T-helper 2 cell treated with Interferon-gamma antibody and Interleukin-4, amounts not matched to agents 5 μg/mL and 100 μg/mL, for 36 hours (primary cell): ENCODE measurements at regions not wholly inside any gene's neighbourhood (a gene's known extent, or its start where the extent isn't known, plus 50 kb on each side); places are given as distances from the start of the nearest gene placed in this dataset.
A peak's percentile ranks its signal among the peaks of the same experiment; 100 is the strongest.

Source experiments
- DNase-seq: peaks from one replicate; pipeline ENCODE4 v3.0.0; 2021; ENCODE audit warnings: low spot score
- H3K27ac Mint-ChIP-seq: one replicate; pipeline ENCODE4 v1.8.0; 2021; ENCODE audit warnings: mild to moderate bottlenecking, mixed read lengths
- H3K27me3 Mint-ChIP-seq: one replicate; pipeline ENCODE4 v1.8.0; 2021; ENCODE audit warnings: low read depth, mixed read lengths
- H3K36me3 Mint-ChIP-seq: one replicate; pipeline ENCODE4 v1.8.0; 2021; ENCODE audit warnings: low read depth, mixed read lengths
- H3K4me1 Mint-ChIP-seq: one replicate; pipeline ENCODE4 v1.8.0; 2021; ENCODE audit warnings: low read depth, mixed read lengths
- H3K4me3 Mint-ChIP-seq: one replicate; pipeline ENCODE4 v1.8.0; 2022; ENCODE audit warnings: mild to moderate bottlenecking, moderate library complexity, mixed read lengths
- H3K9me3 Mint-ChIP-seq: one replicate; pipeline ENCODE4 v1.8.0; 2021; ENCODE audit warnings: mixed read lengths

DNA sequence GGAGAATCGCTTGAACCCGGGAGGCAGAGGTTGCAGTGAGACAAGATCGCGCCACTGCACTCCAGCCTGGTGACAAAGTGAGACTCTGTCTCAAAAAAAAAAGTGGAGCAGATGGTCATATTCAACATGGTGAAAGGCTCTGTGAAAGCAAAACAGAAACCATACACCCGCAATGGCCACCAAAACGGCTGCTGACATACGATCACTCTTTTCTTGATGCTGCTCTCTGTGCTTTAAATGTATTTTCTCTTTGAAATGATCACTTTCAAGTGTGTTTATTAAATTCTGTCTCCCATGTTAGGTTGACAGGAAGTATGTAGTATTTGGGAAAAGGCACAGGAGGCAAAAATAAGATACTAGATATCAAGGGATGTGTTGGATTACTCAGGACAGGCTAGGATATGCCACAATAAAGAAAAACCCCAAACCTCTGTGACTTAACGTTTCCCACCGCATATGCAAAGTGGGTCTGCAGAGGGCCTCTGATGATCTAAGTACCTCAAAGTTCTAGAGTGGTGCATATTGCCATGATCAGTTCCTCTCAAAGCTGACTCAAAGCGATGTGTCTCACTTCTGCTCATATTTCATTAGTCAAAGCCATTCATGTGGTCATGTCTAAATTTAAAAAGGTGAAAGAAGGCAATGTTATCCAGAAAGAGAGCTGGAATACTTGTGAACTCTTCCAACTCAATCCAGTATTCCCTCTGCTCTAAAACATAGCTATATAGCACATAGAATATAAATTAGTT lies 155.1 kb upstream of the SOX4 start:
- Mint-ChIP-seq H3K4me3 (peak overlapping the region; percentile 71), H3K27me3 (peaks cover 21% of the 10 kb centered on the region), H3K9me3 (no peaks in the 10 kb centered on the region), H3K27ac (peak overlapping the region; percentile 88), H3K36me3 (no peaks in the 10 kb centered on the region), H3K4me1 (peaks cover 23% of the 10 kb centered on the region)
- peak; percentile 82 for DNase-seq

DNA sequence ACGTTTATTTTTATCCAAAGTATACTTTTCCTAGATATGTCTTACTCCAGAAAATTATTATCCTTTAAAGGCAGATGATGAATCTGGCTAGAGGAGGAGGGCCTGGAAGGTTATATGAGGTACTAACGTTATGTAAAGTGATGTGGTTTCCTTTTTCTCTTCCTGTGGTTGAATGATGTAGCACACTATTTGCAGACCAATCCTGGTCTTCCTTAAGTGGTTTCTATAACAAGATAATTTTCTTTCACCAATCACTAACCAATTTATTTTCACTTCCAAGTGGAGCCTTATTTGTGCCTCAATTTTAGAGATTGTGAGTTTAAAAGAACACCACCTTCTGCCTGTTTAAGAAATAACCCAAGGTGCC lies 154.6 kb upstream of the SOX4 start:
- H3K9me3 Mint-ChIP-seq: no peaks in the 10 kb centered on the region
- peak overlapping the region; percentile 71 for H3K4me3 Mint-ChIP-seq
- H3K27me3 Mint-ChIP-seq: peaks cover 24% of the 10 kb centered on the region
- H3K4me1 Mint-ChIP-seq: peaks cover 23% of the 10 kb centered on the region
- peak overlapping the region; percentile 88 for H3K27ac Mint-ChIP-seq
- no peaks in the 10 kb centered on the region for H3K36me3 Mint-ChIP-seq
- DNase-seq: no peak

DNA sequence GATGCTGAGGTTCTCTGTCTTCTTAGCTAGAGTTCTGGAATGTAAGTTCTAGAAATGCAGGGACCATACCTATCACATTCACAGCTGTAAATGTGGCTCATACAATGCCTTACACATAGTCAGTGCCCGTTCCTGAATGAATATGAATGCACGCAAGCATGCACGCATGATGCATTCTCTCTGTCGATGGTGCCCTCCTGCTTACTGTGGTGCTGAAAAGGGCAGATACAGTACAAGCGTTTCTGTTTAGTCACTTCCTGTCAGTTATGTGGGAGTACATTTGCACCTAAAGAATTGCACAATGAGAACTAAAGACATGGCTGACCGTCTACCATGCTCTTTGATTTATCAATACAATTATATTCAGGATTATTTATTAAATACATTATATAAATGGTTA lies 152.2 kb upstream of the SOX4 start:
- DNase-seq: peak; percentile 18
- Mint-ChIP-seq H3K36me3 (no peaks in the 10 kb centered on the region), H3K9me3 (no peaks in the 10 kb centered on the region), H3K27ac (no peak overlapping the region), H3K4me1 (peaks cover 23% of the 10 kb centered on the region), H3K4me3 (no peak overlapping the region), H3K27me3 (peaks cover 31% of the 10 kb centered on the region)

DNA sequence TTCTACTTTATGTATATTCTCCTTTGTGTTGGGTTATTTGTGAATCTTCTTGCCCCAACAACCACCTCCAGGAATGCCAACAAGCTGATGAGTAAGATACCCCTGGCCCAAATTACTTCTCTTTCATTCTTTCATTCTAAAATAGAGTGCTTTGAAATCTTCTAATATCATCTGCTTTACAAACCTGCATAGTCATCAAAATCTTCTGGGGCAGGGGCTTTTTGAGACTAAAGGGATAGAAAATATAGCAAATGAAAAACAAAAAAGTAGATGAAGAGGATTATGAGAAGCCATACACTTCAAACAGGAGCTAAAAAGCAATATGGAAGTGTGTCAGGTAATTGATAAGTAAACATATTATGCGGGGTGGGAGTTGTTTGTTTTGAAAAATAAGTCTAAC lies 150.7 kb upstream of the SOX4 start:
- DNase-seq: no peak
- no peaks in the 10 kb centered on the region for H3K36me3 Mint-ChIP-seq
- H3K4me1 Mint-ChIP-seq: peaks cover 23% of the 10 kb centered on the region
- H3K27me3 Mint-ChIP-seq: peaks cover 30% of the 10 kb centered on the region
- H3K27ac Mint-ChIP-seq: no peak overlapping the region
- no peaks in the 10 kb centered on the region for H3K9me3 Mint-ChIP-seq
- H3K4me3 Mint-ChIP-seq: no peak overlapping the region

DNA sequence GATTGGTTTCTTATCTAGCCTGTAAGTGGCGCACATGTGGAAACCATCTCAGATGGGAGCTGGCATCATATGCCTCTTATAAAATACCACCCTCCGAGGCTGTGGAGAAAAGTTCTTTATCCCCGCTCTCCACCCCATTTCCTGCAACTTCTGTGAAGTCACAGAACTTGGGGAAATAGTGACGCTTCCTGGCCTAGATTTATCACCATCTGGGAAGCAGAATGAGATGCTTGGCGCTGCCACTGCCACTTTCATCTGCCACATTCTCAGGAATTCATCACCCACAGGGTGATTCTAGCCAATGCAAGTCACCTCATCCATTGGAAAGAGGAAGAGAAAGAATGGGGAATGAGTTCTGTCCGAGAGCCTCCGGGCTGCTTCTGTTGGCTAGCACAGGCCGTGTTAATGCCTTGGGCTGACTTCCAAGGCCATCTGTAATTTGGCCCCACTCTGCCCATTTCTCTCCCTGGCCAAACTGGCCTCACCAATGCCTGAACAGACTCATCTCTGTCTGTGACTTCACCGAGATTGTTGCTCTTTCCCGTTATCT lies 148.8 kb upstream of the SOX4 start:
- Mint-ChIP-seq H3K4me1 (peaks cover 6% of the 10 kb centered on the region), H3K27ac (no peak overlapping the region), H3K36me3 (no peaks in the 10 kb centered on the region), H3K4me3 (no peak overlapping the region), H3K9me3 (no peaks in the 10 kb centered on the region), H3K27me3 (peaks cover 31% of the 10 kb centered on the region)
- DNase-seq: no peak

DNA sequence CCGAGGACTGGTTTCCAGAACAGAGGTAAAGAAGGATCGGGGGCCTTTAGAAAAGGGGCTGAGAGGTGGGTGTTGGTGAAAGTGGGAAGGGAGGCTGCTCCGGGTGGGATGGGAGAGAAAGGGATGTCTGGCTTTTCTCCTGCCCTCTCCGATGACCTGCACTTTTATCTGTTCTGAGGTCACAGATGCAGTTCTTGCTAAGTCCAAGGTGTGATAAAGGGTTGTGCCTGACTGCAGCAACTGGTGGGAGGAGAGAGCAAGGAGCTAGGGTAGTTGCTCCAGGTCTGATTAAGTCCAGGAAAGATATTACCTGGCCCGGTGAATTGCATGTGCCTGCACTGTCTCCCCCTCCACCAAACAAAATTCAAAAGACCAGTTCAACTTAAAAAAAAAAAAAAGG lies 145.6 kb upstream of the SOX4 start:
- Mint-ChIP-seq H3K9me3 (no peaks in the 10 kb centered on the region), H3K27ac (no peak overlapping the region), H3K4me1 (peaks cover 2% of the 10 kb centered on the region), H3K36me3 (no peaks in the 10 kb centered on the region), H3K27me3 (peaks cover 34% of the 10 kb centered on the region), H3K4me3 (no peak overlapping the region)
- DNase-seq: no peak

DNA sequence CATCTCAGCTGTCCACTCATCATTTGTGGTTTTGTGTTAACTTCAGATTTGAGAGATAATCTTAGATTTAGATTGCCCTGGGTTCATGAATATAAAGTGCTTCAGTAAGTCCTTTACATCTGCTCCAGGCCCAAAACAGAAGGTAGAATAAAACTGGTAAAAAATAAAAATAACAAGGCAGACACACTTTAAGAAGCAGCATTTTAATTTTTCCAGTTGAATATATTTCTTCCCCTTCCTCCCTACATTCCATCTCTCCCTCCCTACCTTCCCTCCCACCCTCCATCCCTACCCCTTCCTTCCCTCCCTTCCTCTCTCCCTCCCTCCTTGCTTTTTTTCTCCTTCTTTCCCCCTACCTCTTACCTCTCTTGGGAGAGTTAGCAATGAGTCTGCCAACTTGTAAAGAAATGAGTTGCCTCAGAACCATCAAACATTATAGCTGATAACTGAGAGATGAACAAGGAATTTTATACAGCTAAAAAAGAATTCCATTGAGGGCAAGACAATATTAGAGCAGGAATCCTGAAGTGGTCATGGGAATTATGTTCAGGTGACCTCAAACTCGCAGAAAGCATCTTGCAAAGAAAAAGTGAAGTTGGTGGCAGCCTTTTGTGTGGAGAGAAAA lies 145.0 kb upstream of the SOX4 start:
- DNase-seq: no peak
- Mint-ChIP-seq H3K27ac (no peak overlapping the region), H3K4me3 (no peak overlapping the region), H3K36me3 (no peaks in the 10 kb centered on the region), H3K9me3 (no peaks in the 10 kb centered on the region), H3K27me3 (peaks cover 28% of the 10 kb centered on the region), H3K4me1 (peaks cover 2% of the 10 kb centered on the region)

DNA sequence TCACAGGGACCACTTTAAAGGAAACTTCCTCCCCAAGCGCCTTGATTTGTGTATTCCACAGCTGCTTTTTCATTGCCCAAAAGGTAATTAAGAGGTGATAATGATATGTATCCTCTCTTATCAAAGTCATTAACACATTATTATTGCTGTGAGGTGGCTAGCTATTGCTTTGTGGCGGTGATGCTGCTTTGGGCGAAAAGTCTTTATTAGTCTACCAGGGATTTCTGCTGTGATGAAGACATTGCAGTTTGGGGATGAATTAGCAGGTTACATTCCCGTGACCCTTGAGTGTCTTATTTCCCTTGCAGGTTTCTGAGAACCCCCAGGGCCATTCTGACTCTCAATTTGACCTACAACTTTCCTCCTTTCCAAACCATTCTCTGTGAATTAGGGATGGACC lies 143.4 kb upstream of the SOX4 start:
- peaks cover 2% of the 10 kb centered on the region for H3K4me1 Mint-ChIP-seq
- no peaks in the 10 kb centered on the region for H3K9me3 Mint-ChIP-seq
- no peak for DNase-seq
- no peak overlapping the region for H3K27ac Mint-ChIP-seq
- no peaks in the 10 kb centered on the region for H3K36me3 Mint-ChIP-seq
- peaks cover 23% of the 10 kb centered on the region for H3K27me3 Mint-ChIP-seq
- no peak overlapping the region for H3K4me3 Mint-ChIP-seq

DNA sequence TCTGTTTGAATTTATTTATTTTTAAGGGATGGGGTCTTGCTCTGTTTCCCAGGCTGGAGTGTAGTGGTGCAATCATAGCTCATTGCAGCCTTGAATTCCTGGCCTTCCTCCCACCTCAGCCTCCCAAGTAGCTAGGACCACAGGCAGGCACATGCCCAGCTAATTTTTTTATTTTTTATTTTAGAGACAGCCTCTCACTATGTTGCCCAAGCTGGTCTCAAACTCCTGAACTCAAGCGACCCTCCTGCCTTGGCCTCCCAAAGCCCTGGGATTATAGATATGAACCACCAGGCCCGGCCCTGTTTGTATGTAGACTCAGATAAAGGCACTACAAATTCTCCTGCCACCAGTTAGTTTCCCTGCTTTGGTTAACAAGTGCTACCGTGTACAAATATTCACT lies 142.9 kb upstream of the SOX4 start:
- H3K4me1 Mint-ChIP-seq: peaks cover 2% of the 10 kb centered on the region
- no peak overlapping the region for H3K4me3 Mint-ChIP-seq

DNA sequence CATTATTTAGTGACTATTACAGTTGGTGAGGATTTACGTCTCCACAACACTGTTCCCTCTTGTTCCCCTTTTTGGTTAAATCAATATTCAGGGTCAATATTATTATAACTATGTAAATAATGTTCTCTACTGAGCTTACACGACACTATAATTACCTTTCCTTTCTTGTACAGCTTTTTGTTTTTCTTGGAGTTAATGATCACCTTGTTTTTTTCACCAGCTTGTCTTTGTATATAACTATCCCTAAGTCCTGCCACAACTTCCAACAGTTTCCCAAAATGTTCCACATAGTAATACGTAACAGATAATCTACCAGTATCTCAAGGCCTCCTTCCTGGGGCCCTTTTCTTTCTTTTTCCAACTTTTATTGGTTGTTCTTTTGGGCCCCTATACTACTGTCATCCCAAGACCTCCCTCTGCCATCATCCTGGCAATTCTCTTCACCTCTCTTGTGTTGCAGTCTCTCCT lies 142.0 kb upstream of the SOX4 start:
- Mint-ChIP-seq H3K27ac (no peak overlapping the region), H3K9me3 (no peaks in the 10 kb centered on the region), H3K4me3 (no peak overlapping the region)

More for the DNA sequence above, 142.9 kb upstream of the SOX4 start:
- no peaks in the 10 kb centered on the region for H3K36me3 Mint-ChIP-seq
- no peaks in the 10 kb centered on the region for H3K9me3 Mint-ChIP-seq
- no peak for DNase-seq
- peaks cover 20% of the 10 kb centered on the region for H3K27me3 Mint-ChIP-seq
- H3K27ac Mint-ChIP-seq: no peak overlapping the region

DNA sequence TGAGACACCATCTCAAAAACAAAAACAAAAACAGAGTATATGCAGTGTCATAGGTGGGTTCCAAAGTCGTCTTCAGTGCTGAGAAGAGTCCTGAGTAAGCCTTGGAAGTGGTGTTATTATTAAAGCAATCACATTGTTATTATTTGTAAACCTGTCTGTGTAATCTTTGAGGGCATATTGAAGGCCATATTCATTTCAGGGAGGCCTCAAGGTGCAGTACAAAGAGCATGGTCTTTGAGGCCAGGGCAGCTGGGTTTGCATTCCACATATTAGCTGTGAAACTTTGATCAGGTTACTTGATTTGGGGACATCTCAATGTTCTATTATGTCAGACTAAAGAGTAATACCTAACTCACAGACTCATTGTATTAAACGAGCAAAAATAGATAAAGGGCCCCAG lies 139.3 kb upstream of the SOX4 start:
- H3K27ac Mint-ChIP-seq: no peak overlapping the region
- no peak for DNase-seq
- no peak overlapping the region for H3K4me3 Mint-ChIP-seq
- no peaks in the 10 kb centered on the region for H3K9me3 Mint-ChIP-seq
- peaks cover 15% of the 10 kb centered on the region for H3K27me3 Mint-ChIP-seq
- peaks cover 2% of the 10 kb centered on the region for H3K4me1 Mint-ChIP-seq
- no peaks in the 10 kb centered on the region for H3K36me3 Mint-ChIP-seq

More for the DNA sequence above, 142.0 kb upstream of the SOX4 start:
- Mint-ChIP-seq H3K4me1 (peaks cover 2% of the 10 kb centered on the region), H3K36me3 (no peaks in the 10 kb centered on the region), H3K27me3 (peaks cover 17% of the 10 kb centered on the region)
- DNase-seq: no peak

DNA sequence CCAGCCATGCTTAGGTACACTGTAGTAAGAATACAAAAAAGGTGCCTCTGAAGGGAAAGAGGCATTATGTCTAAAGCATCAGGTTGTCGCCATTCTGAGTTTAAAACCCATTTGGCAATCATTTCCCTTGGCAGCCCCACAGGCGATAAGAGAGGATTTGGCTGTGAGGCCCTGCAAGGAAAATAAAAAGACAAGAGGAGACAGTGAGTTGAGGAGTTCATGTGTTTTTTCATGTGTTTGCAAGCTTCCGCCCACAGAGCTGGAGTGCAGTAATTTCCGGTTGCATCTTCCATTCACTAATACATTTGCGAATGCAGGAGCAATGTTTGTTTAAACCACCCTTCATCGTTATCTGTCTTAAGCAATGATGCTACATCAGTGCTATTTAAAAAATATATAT lies 138.5 kb upstream of the SOX4 start:
- Mint-ChIP-seq H3K9me3 (no peaks in the 10 kb centered on the region), H3K27me3 (peaks cover 13% of the 10 kb centered on the region), H3K36me3 (no peaks in the 10 kb centered on the region), H3K4me1 (peaks cover 2% of the 10 kb centered on the region), H3K27ac (no peak overlapping the region), H3K4me3 (no peak overlapping the region)
- DNase-seq: no peak

DNA sequence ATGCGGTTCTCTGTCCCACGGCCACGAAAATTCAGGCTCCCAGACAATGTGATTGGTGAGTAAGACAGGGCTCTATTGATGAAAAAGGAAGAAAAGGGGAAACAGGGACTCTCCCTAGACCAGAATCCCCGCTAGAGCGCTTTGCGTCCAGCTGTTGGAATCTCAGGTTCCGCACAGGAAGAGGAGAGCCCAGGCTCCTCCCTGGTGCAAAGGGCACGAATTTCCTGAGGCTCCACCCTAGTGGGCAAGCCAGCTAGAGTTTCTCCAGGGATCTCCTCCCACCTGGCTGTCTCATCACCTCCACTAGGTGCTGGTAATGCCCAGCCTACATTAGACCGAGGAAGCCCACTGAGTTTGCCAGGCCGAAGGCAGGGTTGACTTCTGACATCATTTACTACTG lies 135.9 kb upstream of the SOX4 start:
- Mint-ChIP-seq H3K27me3 (peaks cover 10% of the 10 kb centered on the region), H3K27ac (no peak overlapping the region), H3K9me3 (no peaks in the 10 kb centered on the region), H3K4me3 (no peak overlapping the region), H3K4me1 (no peaks in the 10 kb centered on the region), H3K36me3 (no peaks in the 10 kb centered on the region)
- DNase-seq: no peak

DNA sequence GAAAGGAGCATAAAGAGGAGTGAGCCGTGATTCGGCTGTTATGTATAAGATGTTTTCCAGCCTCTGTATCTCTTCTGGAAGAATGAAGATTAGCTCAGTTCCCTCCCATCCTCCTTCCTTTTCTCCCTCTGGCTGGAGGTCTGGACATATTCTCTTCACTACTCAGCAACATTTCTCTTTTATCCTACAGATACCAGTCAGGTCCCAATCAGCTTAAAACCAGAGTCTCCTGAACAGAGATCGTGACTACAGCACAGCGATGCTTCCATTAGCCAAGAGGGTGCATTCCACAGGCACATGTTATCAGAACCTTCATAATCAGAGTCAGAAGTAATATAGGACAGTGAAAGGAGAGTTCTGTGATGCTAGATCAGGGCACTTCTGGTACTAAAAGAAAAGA lies 133.9 kb upstream of the SOX4 start:
- no peak overlapping the region for H3K27ac Mint-ChIP-seq
- peaks cover 9% of the 10 kb centered on the region for H3K27me3 Mint-ChIP-seq
- no peak for DNase-seq
- no peaks in the 10 kb centered on the region for H3K4me1 Mint-ChIP-seq
- no peaks in the 10 kb centered on the region for H3K36me3 Mint-ChIP-seq
- H3K9me3 Mint-ChIP-seq: no peaks in the 10 kb centered on the region
- no peak overlapping the region for H3K4me3 Mint-ChIP-seq
